ENCODE measurements at regions not wholly inside any gene's neighbourhood (a gene's known extent, or its start where the extent isn't known, plus 50 kb on each side); places are given as distances from the start of the nearest gene placed in this dataset.
A peak's percentile ranks its signal among the peaks of the same experiment; 100 is the strongest.
"Not testable (repeated sequence)": the region's sequence is repeated elsewhere in the genome, so short reads cannot be mapped to it uniquely, and the experiment has no call there.

GRCh38 chr6:85865420-85866369 is 223.0 kb upstream of the SYNCRIP start:
- no peak for DNase-seq

- no peak for DNase-seq
Observed at GRCh38 chr6:85864453-85865401, 222.0 kb upstream of the SYNCRIP start.

GRCh38 chr6:85856235-85856634 is 213.5 kb upstream of the SYNCRIP start:
- DNase-seq, result no peak

- DNase-seq, result not testable (repeated sequence)
Observed at GRCh38 chr6:85838351-85839119, 195.8 kb upstream of the SYNCRIP start.

- DNase-seq, result no peak
Observed at GRCh38 chr6:85828973-85829372, 186.3 kb upstream of the SYNCRIP start.

- no peak for DNase-seq
Observed at GRCh38 chr6:85826997-85827396, 184.3 kb upstream of the SYNCRIP start.

- no peak for DNase-seq
Observed at GRCh38 chr6:85824329-85824728, 181.6 kb upstream of the SYNCRIP start.

- no peak for DNase-seq
Observed at GRCh38 chr6:85810558-85810957, 167.9 kb upstream of the SYNCRIP start.

GRCh38 chr6:85803721-85804120 is 161.0 kb upstream of the SYNCRIP start:
- DNase-seq, result no peak

GRCh38 chr6:85802162-85802561 is 159.5 kb upstream of the SYNCRIP start:
- no peak for DNase-seq

GRCh38 chr6:85798931-85799652 is 156.4 kb upstream of the SYNCRIP start:
- no peak for DNase-seq

- no peak for DNase-seq
Observed at GRCh38 chr6:85797993-85798392, 155.3 kb upstream of the SYNCRIP start.

- no peak for DNase-seq
Observed at GRCh38 chr6:85795945-85796344, 153.3 kb upstream of the SYNCRIP start.

- no peak for DNase-seq
Observed at GRCh38 chr6:85792254-85792653, 149.6 kb upstream of the SYNCRIP start.

- DNase-seq, result no peak
Observed at GRCh38 chr6:85775883-85776282, 133.2 kb upstream of the SYNCRIP start.

GRCh38 chr6:85772641-85773040 is 130.0 kb upstream of the SYNCRIP start:
- no peak for DNase-seq

GRCh38 chr6:85771925-85772430 is 129.3 kb upstream of the SYNCRIP start:
- no peak for DNase-seq

GRCh38 chr6:85771455-85771854 is 128.8 kb upstream of the SYNCRIP start:
- no peak for DNase-seq

- DNase-seq, result no peak
Observed at GRCh38 chr6:85764844-85765243, 122.2 kb upstream of the SYNCRIP start.

GRCh38 chr6:85756982-85757381 is 114.3 kb upstream of the SYNCRIP start:
- DNase-seq, result peak in 1 of 58 donors; percentile 1

All from anterior cingulate cortex (tissue), 58 donors.